Liver (tissue), 8 donors: ENCODE measurements at regions not wholly inside any gene's neighbourhood (a gene's known extent, or its start where the extent isn't known, plus 50 kb on each side); places are given as distances from the start of the nearest gene placed in this dataset.

Experiments used
- DNase-seq: peaks from one replicate; pipeline ENCODE4 v3.0.0-alpha.2; 2017; ENCODE audit warnings: low spot score
- H3K27ac ChIP-seq, 2 donors: one replicate each; pipeline ENCODE4 v1.7.0; 2013; ENCODE audit warnings: inconsistent platforms in 2 of 2, low read length in 2 of 2, control low read depth in 1 of 2, low read depth in 1 of 2, mild to moderate bottlenecking in 1 of 2
- H3K27me3 ChIP-seq, 4 donors: one replicate each; pipeline versions ENCODE4 v1.6.1 to v1.7.0; 2013; ENCODE audit warnings: low read length in 3 of 4, inconsistent platforms in 1 of 4, mild to moderate bottlenecking in 1 of 4, moderate library complexity in 1 of 4; ENCODE audit not compliant: control insufficient read depth in 4 of 4, insufficient read depth in 4 of 4
- H3K36me3 ChIP-seq, 4 donors: one replicate each; pipeline versions ENCODE4 v1.6.1 to v1.7.0; 2013; ENCODE audit warnings: low read length in 3 of 4, mild to moderate bottlenecking in 3 of 4, low read depth in 1 of 4, moderate library complexity in 1 of 4; ENCODE audit not compliant: control insufficient read depth in 4 of 4, insufficient read depth in 3 of 4
- H3K4me1 ChIP-seq, 4 donors: one replicate each; pipeline versions ENCODE4 v1.6.1 to v1.7.0; 2013; ENCODE audit warnings: low read length in 3 of 4, mild to moderate bottlenecking in 3 of 4, moderate library complexity in 1 of 4; ENCODE audit not compliant: control insufficient read depth in 4 of 4, insufficient read depth in 4 of 4
- H3K4me3 ChIP-seq, 3 donors: one replicate each; pipeline versions ENCODE4 v1.6.1 to v1.7.0; 2013; ENCODE audit warnings: low read length in 3 of 3, control low read depth in 1 of 3, low read depth in 1 of 3, mild to moderate bottlenecking in 1 of 3
- H3K9ac ChIP-seq, 2 donors: one replicate each; pipeline ENCODE4 v1.7.0; 2013; ENCODE audit warnings: low read length in 2 of 2, mild to moderate bottlenecking in 2 of 2, moderate library complexity in 2 of 2, control low read depth in 1 of 2, low read depth in 1 of 2
- H3K9me3 ChIP-seq, 4 donors: one replicate each; pipeline versions ENCODE4 v1.6.1 to v1.7.0; 2013; ENCODE audit warnings: low read length in 3 of 4; ENCODE audit not compliant: control insufficient read depth in 4 of 4
- EGR1 ChIP-seq, 2 donors: IDR thresholded peaks; 2 replicates each; pipeline ENCODE4 v1.6.1; 2016 to 2018; ENCODE audit warnings: antibody characterized with exemption in 2 of 2, low read depth in 2 of 2
- FOXA1 ChIP-seq: IDR thresholded peaks from 2 replicates; pipeline ENCODE4 v1.6.1; 2016; ENCODE audit warnings: antibody characterized with exemption
- FOXA2 ChIP-seq: IDR thresholded peaks from 2 replicates; pipeline ENCODE4 v1.6.1; 2016; ENCODE audit warnings: antibody characterized with exemption
- GABPA ChIP-seq, 2 donors: IDR thresholded peaks in 1 of 2; conservative IDR thresholded peaks in 1 of 2; 2 replicates each; pipeline ENCODE4 v1.6.1; 2016; ENCODE audit warnings: antibody characterized with exemption in 2 of 2, mild to moderate bottlenecking in 1 of 2, moderate library complexity in 1 of 2
- HNF4A ChIP-seq, 2 donors: conservative IDR thresholded peaks; 2 replicates each; pipeline ENCODE4 v1.6.1; 2016; ENCODE audit warnings: antibody characterized with exemption in 2 of 2, mild to moderate bottlenecking in 2 of 2
- HNF4G ChIP-seq: IDR thresholded peaks from 2 replicates; pipeline ENCODE4 v1.6.1; 2016; ENCODE audit warnings: antibody characterized with exemption
- JUND ChIP-seq, 2 donors: IDR thresholded peaks; 2 replicates each; pipeline ENCODE4 v1.6.1; 2016; ENCODE audit warnings: antibody characterized with exemption in 2 of 2
- NR2F2 ChIP-seq: IDR thresholded peaks from 2 replicates; pipeline ENCODE4 v1.6.1; 2016; ENCODE audit warnings: antibody characterized with exemption
- RAD21 ChIP-seq, 2 donors: IDR thresholded peaks; 2 replicates each; pipeline ENCODE4 v1.6.1; 2016; ENCODE audit warnings: antibody characterized with exemption in 2 of 2, mild to moderate bottlenecking in 2 of 2
- RXRA ChIP-seq, 2 donors: IDR thresholded peaks; 2 replicates each; pipeline ENCODE4 v1.6.1; 2017 to 2018; ENCODE audit warnings: antibody characterized with exemption in 2 of 2, mild to moderate bottlenecking in 1 of 2
- SP1 ChIP-seq: IDR thresholded peaks from 2 replicates; pipeline ENCODE4 v1.6.1; 2018; ENCODE audit warnings: antibody characterized with exemption, mild to moderate bottlenecking
- TAF1 ChIP-seq: conservative IDR thresholded peaks from 2 replicates; pipeline ENCODE4 v1.6.1; 2016; ENCODE audit warnings: antibody characterized with exemption, mild to moderate bottlenecking
- YY1 ChIP-seq: IDR thresholded peaks from 2 replicates; pipeline ENCODE4 v1.6.1; 2016; ENCODE audit warnings: antibody characterized with exemption, mild to moderate bottlenecking
- WGBS: extraction: QIAGEN DNeasy Blood & Tissue Kit; methylation state at CpG from one replicate; pipeline ENCODE4 v1.1.7; 2013; 5-methylcytosine and 5-hydroxymethylcytosine counted together
- TF ChIP-seq, protein P1 (sequence below): IDR thresholded peaks from 2 replicates; pipeline ENCODE4 v1.6.1; 2016; ENCODE audit warnings: antibody characterized with exemption, mild to moderate bottlenecking
- TF ChIP-seq, protein P2 (sequence below): fragments of 150-350 bp; IDR thresholded peaks from 2 replicates; pipeline ENCODE4 v1.5.1; 2017; ENCODE audit warnings: improper control_type of control experiment, low read depth, low read length; ENCODE audit not compliant: missing input control
- TF ChIP-seq, protein P3 (sequence below): IDR thresholded peaks from 2 replicates; pipeline ENCODE4 v1.6.1; 2016; ENCODE audit warnings: antibody characterized with exemption
- TF ChIP-seq, protein P4 (sequence below): IDR thresholded peaks from 2 replicates; pipeline ENCODE4 v1.6.1; 2016; ENCODE audit warnings: antibody characterized with exemption
- TF ChIP-seq, protein P5 (sequence below): IDR thresholded peaks from 2 replicates; pipeline ENCODE4 v1.6.1; 2016; ENCODE audit warnings: antibody characterized with exemption
- donor health status: healthy.
- donor health status: healthy.
- donor health status: healthy.
- donor health status: healthy.
- donor health status: healthy.

DNA sequence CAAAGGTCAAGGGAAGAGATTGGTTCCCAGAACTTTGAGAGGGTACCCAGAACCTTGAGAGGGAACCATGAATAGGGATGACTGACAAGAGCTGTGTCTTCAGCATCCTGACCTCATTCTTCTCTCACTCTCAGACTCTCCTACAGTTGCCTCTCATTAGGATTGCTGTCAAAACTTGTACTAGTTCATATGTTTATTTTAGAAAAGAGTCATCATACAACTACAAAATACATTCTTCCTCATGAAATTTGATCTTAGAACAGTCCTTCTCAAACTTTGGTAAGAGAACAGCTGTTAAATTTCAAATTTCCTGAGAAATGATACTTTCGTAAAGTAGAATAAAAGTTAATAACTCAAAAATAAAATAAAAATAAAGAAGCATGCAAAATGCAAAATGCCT, 161.4 kb upstream of the ZRANB2 start (continued):
- TF ChIP-seq, protein P1, sequence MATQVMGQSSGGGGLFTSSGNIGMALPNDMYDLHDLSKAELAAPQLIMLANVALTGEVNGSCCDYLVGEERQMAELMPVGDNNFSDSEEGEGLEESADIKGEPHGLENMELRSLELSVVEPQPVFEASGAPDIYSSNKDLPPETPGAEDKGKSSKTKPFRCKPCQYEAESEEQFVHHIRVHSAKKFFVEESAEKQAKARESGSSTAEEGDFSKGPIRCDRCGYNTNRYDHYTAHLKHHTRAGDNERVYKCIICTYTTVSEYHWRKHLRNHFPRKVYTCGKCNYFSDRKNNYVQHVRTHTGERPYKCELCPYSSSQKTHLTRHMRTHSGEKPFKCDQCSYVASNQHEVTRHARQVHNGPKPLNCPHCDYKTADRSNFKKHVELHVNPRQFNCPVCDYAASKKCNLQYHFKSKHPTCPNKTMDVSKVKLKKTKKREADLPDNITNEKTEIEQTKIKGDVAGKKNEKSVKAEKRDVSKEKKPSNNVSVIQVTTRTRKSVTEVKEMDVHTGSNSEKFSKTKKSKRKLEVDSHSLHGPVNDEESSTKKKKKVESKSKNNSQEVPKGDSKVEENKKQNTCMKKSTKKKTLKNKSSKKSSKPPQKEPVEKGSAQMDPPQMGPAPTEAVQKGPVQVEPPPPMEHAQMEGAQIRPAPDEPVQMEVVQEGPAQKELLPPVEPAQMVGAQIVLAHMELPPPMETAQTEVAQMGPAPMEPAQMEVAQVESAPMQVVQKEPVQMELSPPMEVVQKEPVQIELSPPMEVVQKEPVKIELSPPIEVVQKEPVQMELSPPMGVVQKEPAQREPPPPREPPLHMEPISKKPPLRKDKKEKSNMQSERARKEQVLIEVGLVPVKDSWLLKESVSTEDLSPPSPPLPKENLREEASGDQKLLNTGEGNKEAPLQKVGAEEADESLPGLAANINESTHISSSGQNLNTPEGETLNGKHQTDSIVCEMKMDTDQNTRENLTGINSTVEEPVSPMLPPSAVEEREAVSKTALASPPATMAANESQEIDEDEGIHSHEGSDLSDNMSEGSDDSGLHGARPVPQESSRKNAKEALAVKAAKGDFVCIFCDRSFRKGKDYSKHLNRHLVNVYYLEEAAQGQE = no peak
- TF ChIP-seq TAF1 = no peak
- TF ChIP-seq HNF4G = no peak
- no peak for TF ChIP-seq JUND (IDR thresholded peaks at IDR 0.05)
- no peak for TF ChIP-seq YY1
- no peak for TF ChIP-seq EGR1 (IDR thresholded peaks at IDR 0.05; ENCODE audit: low read depth in 2 of 2)
- TF ChIP-seq HNF4A (conservative IDR thresholded peaks at IDR 0.05) = no peak

DNA sequence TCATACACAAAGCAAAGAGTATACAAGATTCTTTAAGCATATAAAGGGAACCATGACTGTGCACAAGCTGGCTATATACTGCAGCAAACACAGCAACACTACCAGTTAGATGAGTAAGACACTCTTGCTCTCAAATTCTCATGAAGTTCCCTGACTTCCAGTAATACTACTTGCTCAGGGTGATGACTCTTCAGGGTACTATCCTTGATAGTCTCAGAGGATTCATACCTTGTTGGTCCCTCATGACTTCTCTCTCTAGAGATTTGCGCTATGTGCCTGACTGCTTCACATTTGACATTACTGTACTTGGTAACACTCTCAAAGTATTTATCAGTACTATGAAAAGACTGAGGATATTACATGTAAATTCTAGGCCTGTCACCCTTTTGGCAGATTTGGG, 159.8 kb upstream of the ZRANB2 start:
- Histone ChIP-seq H3K9ac (no peak overlapping the region), H3K27me3 (no peaks in the 10 kb centered on the region), H3K4me3 (no peak overlapping the region), H3K9me3 (no peaks in the 10 kb centered on the region), H3K27ac (no peak overlapping the region), H3K4me1 (no peaks in the 10 kb centered on the region), H3K36me3 (no peaks in the 10 kb centered on the region)
- WGBS = 100% methylated on average over 1 of the region's 1 CpG
- TF ChIP-seq GABPA (IDR thresholded peaks at IDR 0.05 in 1 of 2, conservative IDR thresholded peaks at IDR 0.05 in 1 of 2) (no peak), FOXA1 (no peak), HNF4A (conservative IDR thresholded peaks at IDR 0.05) (no peak), JUND (IDR thresholded peaks at IDR 0.05) (no peak), SP1 (no peak), YY1 (no peak), RAD21 (IDR thresholded peaks at IDR 0.05) (no peak), FOXA2 (no peak), RXRA (IDR thresholded peaks at IDR 0.05) (no peak), HNF4G (no peak), EGR1 (IDR thresholded peaks at IDR 0.05; ENCODE audit: low read depth in 2 of 2) (no peak), NR2F2 (no peak), TAF1 (no peak)
- TF ChIP-seq, protein P1 = no peak
- TF ChIP-seq, protein P2, sequence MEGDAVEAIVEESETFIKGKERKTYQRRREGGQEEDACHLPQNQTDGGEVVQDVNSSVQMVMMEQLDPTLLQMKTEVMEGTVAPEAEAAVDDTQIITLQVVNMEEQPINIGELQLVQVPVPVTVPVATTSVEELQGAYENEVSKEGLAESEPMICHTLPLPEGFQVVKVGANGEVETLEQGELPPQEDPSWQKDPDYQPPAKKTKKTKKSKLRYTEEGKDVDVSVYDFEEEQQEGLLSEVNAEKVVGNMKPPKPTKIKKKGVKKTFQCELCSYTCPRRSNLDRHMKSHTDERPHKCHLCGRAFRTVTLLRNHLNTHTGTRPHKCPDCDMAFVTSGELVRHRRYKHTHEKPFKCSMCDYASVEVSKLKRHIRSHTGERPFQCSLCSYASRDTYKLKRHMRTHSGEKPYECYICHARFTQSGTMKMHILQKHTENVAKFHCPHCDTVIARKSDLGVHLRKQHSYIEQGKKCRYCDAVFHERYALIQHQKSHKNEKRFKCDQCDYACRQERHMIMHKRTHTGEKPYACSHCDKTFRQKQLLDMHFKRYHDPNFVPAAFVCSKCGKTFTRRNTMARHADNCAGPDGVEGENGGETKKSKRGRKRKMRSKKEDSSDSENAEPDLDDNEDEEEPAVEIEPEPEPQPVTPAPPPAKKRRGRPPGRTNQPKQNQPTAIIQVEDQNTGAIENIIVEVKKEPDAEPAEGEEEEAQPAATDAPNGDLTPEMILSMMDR = no peak
- TF ChIP-seq, protein P3, sequence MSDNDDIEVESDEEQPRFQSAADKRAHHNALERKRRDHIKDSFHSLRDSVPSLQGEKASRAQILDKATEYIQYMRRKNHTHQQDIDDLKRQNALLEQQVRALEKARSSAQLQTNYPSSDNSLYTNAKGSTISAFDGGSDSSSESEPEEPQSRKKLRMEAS = no peak
- TF ChIP-seq, protein P4, sequence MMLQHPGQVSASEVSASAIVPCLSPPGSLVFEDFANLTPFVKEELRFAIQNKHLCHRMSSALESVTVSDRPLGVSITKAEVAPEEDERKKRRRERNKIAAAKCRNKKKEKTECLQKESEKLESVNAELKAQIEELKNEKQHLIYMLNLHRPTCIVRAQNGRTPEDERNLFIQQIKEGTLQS = no peak
- TF ChIP-seq, protein P5, sequence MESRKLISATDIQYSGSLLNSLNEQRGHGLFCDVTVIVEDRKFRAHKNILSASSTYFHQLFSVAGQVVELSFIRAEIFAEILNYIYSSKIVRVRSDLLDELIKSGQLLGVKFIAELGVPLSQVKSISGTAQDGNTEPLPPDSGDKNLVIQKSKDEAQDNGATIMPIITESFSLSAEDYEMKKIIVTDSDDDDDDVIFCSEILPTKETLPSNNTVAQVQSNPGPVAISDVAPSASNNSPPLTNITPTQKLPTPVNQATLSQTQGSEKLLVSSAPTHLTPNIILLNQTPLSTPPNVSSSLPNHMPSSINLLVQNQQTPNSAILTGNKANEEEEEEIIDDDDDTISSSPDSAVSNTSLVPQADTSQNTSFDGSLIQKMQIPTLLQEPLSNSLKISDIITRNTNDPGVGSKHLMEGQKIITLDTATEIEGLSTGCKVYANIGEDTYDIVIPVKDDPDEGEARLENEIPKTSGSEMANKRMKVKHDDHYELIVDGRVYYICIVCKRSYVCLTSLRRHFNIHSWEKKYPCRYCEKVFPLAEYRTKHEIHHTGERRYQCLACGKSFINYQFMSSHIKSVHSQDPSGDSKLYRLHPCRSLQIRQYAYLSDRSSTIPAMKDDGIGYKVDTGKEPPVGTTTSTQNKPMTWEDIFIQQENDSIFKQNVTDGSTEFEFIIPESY = no peak
- DNase-seq = no peak
